ENCODE measurements at regions not wholly inside any gene's neighbourhood (a gene's known extent, or its start where the extent isn't known, plus 50 kb on each side); places are given as distances from the start of the nearest gene placed in this dataset.
"Not testable (repeated sequence)": the region's sequence is repeated elsewhere in the genome, so short reads cannot be mapped to it uniquely, and the experiment has no call there.

GRCh38 chr16:51851111-51851510 is 695.8 kb downstream of the TOX3 start:
- DNase-seq (ENCODE audit: low spot score in 2 of 2) (no peak), ATAC-seq (no peak)
- Mint-ChIP-seq H3K36me3 (no peaks in the 10 kb centered on the region), H3K27ac (no peak overlapping the region), H3K9me3 (peaks cover 10% of the 10 kb centered on the region), H3K4me3 (no peak overlapping the region), H3K4me1 (no peaks in the 10 kb centered on the region)

- DNase-seq (ENCODE audit: low spot score in 2 of 2) = no peak
- Mint-ChIP-seq H3K27ac (no peak overlapping the region), H3K36me3 (no peaks in the 10 kb centered on the region), H3K4me3 (no peak overlapping the region), H3K4me1 (no peaks in the 10 kb centered on the region), H3K9me3 (peaks cover 10% of the 10 kb centered on the region)
- no peak for ATAC-seq
Observed at GRCh38 chr16:51849715-51850114, 697.2 kb downstream of the TOX3 start.

GRCh38 chr16:51845586-51846305 is 694.7 kb upstream of the SALL1 start:
- Mint-ChIP-seq H3K4me1 (no peaks in the 10 kb centered on the region), H3K9me3 (peaks cover 11% of the 10 kb centered on the region), H3K36me3 (no peaks in the 10 kb centered on the region), H3K27ac (no peak overlapping the region), H3K4me3 (no peak overlapping the region)
- no peak for ATAC-seq
- no peak for DNase-seq (ENCODE audit: low spot score in 2 of 2)

GRCh38 chr16:51839727-51840462 is 688.8 kb upstream of the SALL1 start:
- H3K4me1 Mint-ChIP-seq = no peaks in the 10 kb centered on the region
- no peak for DNase-seq (ENCODE audit: low spot score in 2 of 2)
- ATAC-seq = no peak
- H3K9me3 Mint-ChIP-seq = peaks cover 11% of the 10 kb centered on the region
- H3K36me3 Mint-ChIP-seq = no peaks in the 10 kb centered on the region
- H3K27ac Mint-ChIP-seq = no peak overlapping the region
- H3K4me3 Mint-ChIP-seq = no peak overlapping the region

GRCh38 chr16:51834794-51835193 is 683.7 kb upstream of the SALL1 start:
- Mint-ChIP-seq H3K4me3 (no peak overlapping the region), H3K4me1 (no peaks in the 10 kb centered on the region), H3K36me3 (no peaks in the 10 kb centered on the region), H3K9me3 (peaks cover 11% of the 10 kb centered on the region), H3K27ac (no peak overlapping the region)
- DNase-seq (ENCODE audit: low spot score in 2 of 2) (no peak), ATAC-seq (no peak)

- H3K27ac Mint-ChIP-seq = no peak overlapping the region
- H3K4me3 Mint-ChIP-seq = no peak overlapping the region
- H3K4me1 Mint-ChIP-seq = no peaks in the 10 kb centered on the region
- peaks cover 15% of the 10 kb centered on the region for H3K9me3 Mint-ChIP-seq
- DNase-seq (ENCODE audit: low spot score in 2 of 2) (no peak), ATAC-seq (no peak)
- H3K36me3 Mint-ChIP-seq = no peaks in the 10 kb centered on the region
Observed at GRCh38 chr16:51834133-51834532, 683.1 kb upstream of the SALL1 start.

GRCh38 chr16:51831595-51832367 is 680.7 kb upstream of the SALL1 start:
- Mint-ChIP-seq H3K4me1 (no peaks in the 10 kb centered on the region), H3K36me3 (no peaks in the 10 kb centered on the region), H3K27ac (no peak overlapping the region), H3K9me3 (peaks cover 12% of the 10 kb centered on the region), H3K4me3 (no peak overlapping the region)
- DNase-seq (ENCODE audit: low spot score in 2 of 2) (no peak), ATAC-seq (no peak)

GRCh38 chr16:51831034-51831433 is 680.0 kb upstream of the SALL1 start:
- H3K27ac Mint-ChIP-seq; ATAC-seq; H3K4me1 Mint-ChIP-seq; H3K4me3 Mint-ChIP-seq; H3K36me3 Mint-ChIP-seq; DNase-seq (ENCODE audit: low spot score in 2 of 2): not testable (repeated sequence)
- peaks cover 12% of the 10 kb centered on the region for H3K9me3 Mint-ChIP-seq

GRCh38 chr16:51825779-51826178 is 674.7 kb upstream of the SALL1 start:
- no peak overlapping the region for H3K4me3 Mint-ChIP-seq
- no peak overlapping the region for H3K27ac Mint-ChIP-seq
- no peaks in the 10 kb centered on the region for H3K4me1 Mint-ChIP-seq
- no peak for DNase-seq (ENCODE audit: low spot score in 2 of 2)
- peaks cover 16% of the 10 kb centered on the region for H3K9me3 Mint-ChIP-seq
- no peaks in the 10 kb centered on the region for H3K36me3 Mint-ChIP-seq
- no peak for ATAC-seq

- ATAC-seq = no peak
- H3K4me3 Mint-ChIP-seq = no peak overlapping the region
- H3K9me3 Mint-ChIP-seq = peaks cover 13% of the 10 kb centered on the region
- H3K27ac Mint-ChIP-seq = no peak overlapping the region
- no peak for DNase-seq (ENCODE audit: low spot score in 2 of 2)
- H3K4me1 Mint-ChIP-seq = no peaks in the 10 kb centered on the region
- H3K36me3 Mint-ChIP-seq = no peaks in the 10 kb centered on the region
Observed at GRCh38 chr16:51822471-51822870, 671.4 kb upstream of the SALL1 start.

GRCh38 chr16:51821527-51821926 is 670.5 kb upstream of the SALL1 start:
- Mint-ChIP-seq H3K4me1 (no peaks in the 10 kb centered on the region), H3K9me3 (peaks cover 15% of the 10 kb centered on the region)

GRCh38 chr16:51820176-51820575 is 669.1 kb upstream of the SALL1 start:
- ATAC-seq = no peak
- H3K36me3 Mint-ChIP-seq = no peaks in the 10 kb centered on the region
- H3K9me3 Mint-ChIP-seq = peaks cover 15% of the 10 kb centered on the region
- no peak overlapping the region for H3K4me3 Mint-ChIP-seq
- DNase-seq (ENCODE audit: low spot score in 2 of 2) = no peak
- no peaks in the 10 kb centered on the region for H3K4me1 Mint-ChIP-seq
- H3K27ac Mint-ChIP-seq = no peak overlapping the region

More at GRCh38 chr16:51821527-51821926, 670.5 kb upstream of the SALL1 start:
- Mint-ChIP-seq H3K36me3 (no peaks in the 10 kb centered on the region), H3K27ac (no peak overlapping the region), H3K4me3 (no peak overlapping the region)
- ATAC-seq = no peak
- DNase-seq (ENCODE audit: low spot score in 2 of 2) = no peak

GRCh38 chr16:51818342-51818944 is 667.4 kb upstream of the SALL1 start:
- no peak for DNase-seq (ENCODE audit: low spot score in 2 of 2)
- Mint-ChIP-seq H3K27ac (no peak overlapping the region), H3K9me3 (peaks cover 16% of the 10 kb centered on the region)

GRCh38 chr16:51816929-51817328 is 665.9 kb upstream of the SALL1 start:
- no peaks in the 10 kb centered on the region for H3K4me1 Mint-ChIP-seq
- ATAC-seq = no peak
- peaks cover 16% of the 10 kb centered on the region for H3K9me3 Mint-ChIP-seq
- no peak overlapping the region for H3K4me3 Mint-ChIP-seq
- no peaks in the 10 kb centered on the region for H3K36me3 Mint-ChIP-seq
- DNase-seq (ENCODE audit: low spot score in 2 of 2) = no peak
- no peak overlapping the region for H3K27ac Mint-ChIP-seq

More at GRCh38 chr16:51818342-51818944, 667.4 kb upstream of the SALL1 start:
- Mint-ChIP-seq H3K4me3 (no peak overlapping the region), H3K36me3 (no peaks in the 10 kb centered on the region), H3K4me1 (no peaks in the 10 kb centered on the region)
- ATAC-seq = no peak

GRCh38 chr16:51815523-51815922 is 664.5 kb upstream of the SALL1 start:
- H3K4me1 Mint-ChIP-seq = no peaks in the 10 kb centered on the region
- no peaks in the 10 kb centered on the region for H3K36me3 Mint-ChIP-seq
- peaks cover 12% of the 10 kb centered on the region for H3K9me3 Mint-ChIP-seq
- no peak overlapping the region for H3K4me3 Mint-ChIP-seq
- DNase-seq (ENCODE audit: low spot score in 2 of 2) = no peak
- H3K27ac Mint-ChIP-seq = no peak overlapping the region
- ATAC-seq = no peak

Measured in stimulated activated effector memory CD8-positive, alpha-beta T cell treated with anti-CD3 and anti-CD28 coated beads, Interleukin-12 subunit alpha, Interleukin-12 subunit beta, amount 100 ng/mL, for 72 hours (primary cell).